HCT116 (cell line): ENCODE measurements at regions not wholly inside any gene's neighbourhood (a gene's known extent, or its start where the extent isn't known, plus 50 kb on each side); places are given as distances from the start of the nearest gene placed in this dataset.

Experiments
- ATAC-seq: fragments of 200-7000 bp; cut with Tn5 transposase; 2 replicates; pipeline ENCODE4 v1.9.1; 2020; ENCODE audit warnings: mild to moderate bottlenecking, moderate library complexity
- BruUV-seq: library from RNA; stranded (reverse); fragments of 400-500 nt; replicated peaks from 2 replicates; lab custom pipeline; 2021; lab: Mats Ljungman, UMichigan
- CTCF ChIA-PET: fragments of 300-600 bp; sonication (Branson Sonifier 250); formaldehyde crosslinking; loops from one replicate; lab custom pipeline; 2021; ENCODE audit warnings: antibody characterized with exemption; lab: Charles Lee
- POLR2A ChIA-PET: fragments of 300-600, 350-600 bp; sonication (Branson Sonifier 250); formaldehyde crosslinking; loops from one replicate; lab custom pipeline; 2021; ENCODE audit warnings: antibody characterized with exemption; lab: Charles Lee
- RAD21 ChIA-PET, 2 experiments: fragments of 300-600 bp; sonication (Branson Sonifier 250); formaldehyde crosslinking; loops; one replicate each; lab custom pipeline; 2023; ENCODE audit warnings: low total read pairs in 2 of 2; ENCODE audit not compliant: uncharacterized antibody in 2 of 2, unreplicated experiment in 2 of 2, low non-redundant PET in 1 of 2; lab: Charles Lee
- DNase-seq: peaks from one replicate; pipeline ENCODE4 v3.0.0-alpha.2; 2010; ENCODE audit warnings: low read depth, low spot score
- H2AFZ ChIP-seq: fragments of 200-600 bp; shearing (Covaris generic), sonication (generic); 2 replicates; pipeline ENCODE4 v1.6.1; 2017; ENCODE audit warnings: low read depth, mixed run types, mixed read lengths, antibody characterized with exemption, low read length; ENCODE audit not compliant: poor library complexity, severe bottlenecking
- H3K27ac ChIP-seq: 2 replicates; pipeline ENCODE4 v1.5.1; 2012; ENCODE audit warnings: low read depth, low read length
- H3K27me3 ChIP-seq: fragments of 200-600 bp; sonication (generic); 2 replicates; pipeline ENCODE4 v1.6.1; 2016; ENCODE audit warnings: mixed run types, low read length, mixed read lengths; ENCODE audit not compliant: insufficient read depth
- H3K36me3 ChIP-seq, 2 experiments: fragments of 200-500 bp in 1 of 2; fragments of 200-600 bp in 1 of 2; sonication (Bioruptor generic) in 1 of 2; sonication (generic) in 1 of 2; 2 replicates each; pipeline versions ENCODE4 v1.5.1 to v1.6.1; 2014 to 2016; ENCODE audit warnings: low read length in 2 of 2, inconsistent platforms in 1 of 2, mixed read lengths in 1 of 2, mixed run types in 1 of 2; ENCODE audit not compliant: insufficient read depth in 2 of 2, control insufficient read depth in 1 of 2
- H3K4me1 ChIP-seq, 2 experiments: fragments of 200-600 bp in 1 of 2; sonication (generic) in 1 of 2; 2 replicates each; pipeline versions ENCODE4 v1.5.1 to v1.6.1; 2012 to 2017; ENCODE audit warnings: low read length in 2 of 2, inconsistent platforms in 1 of 2, mild to moderate bottlenecking in 1 of 2, mixed read lengths in 1 of 2, mixed run types in 1 of 2, moderate library complexity in 1 of 2; ENCODE audit not compliant: insufficient read depth in 2 of 2, control insufficient read depth in 1 of 2
- H3K4me2 ChIP-seq: fragments of 200-600 bp; sonication (generic); 2 replicates; pipeline ENCODE4 v1.6.1; 2017; ENCODE audit warnings: mixed run types, low read length, mixed read lengths
- H3K4me3 ChIP-seq, 2 experiments: fragments of 200-600 bp in 1 of 2; sonication (generic) in 1 of 2; replicated peaks in 1 of 2; 2 replicates each; pipeline ENCODE4 v1.5.1; 2011 to 2016; ENCODE audit warnings: low read length in 2 of 2, control low read depth in 1 of 2, low read depth in 1 of 2, mild to moderate bottlenecking in 1 of 2, mixed read lengths in 1 of 2, mixed run types in 1 of 2
- H3K79me2 ChIP-seq: fragments of 200-600 bp; sonication (generic); 2 replicates; pipeline ENCODE4 v1.6.1; 2017; ENCODE audit warnings: mild to moderate bottlenecking, mixed run types, low read length, moderate library complexity, mixed read lengths; ENCODE audit not compliant: insufficient read depth
- H3K9ac ChIP-seq: fragments of 200-600 bp; sonication (generic); 2 replicates; pipeline ENCODE4 v1.6.1; 2016; ENCODE audit warnings: low read length, mixed read lengths
- H3K9me2 ChIP-seq: fragments of 200-600 bp; sonication (generic), shearing (Covaris generic); 2 replicates; pipeline ENCODE4 v1.6.1; 2017; ENCODE audit warnings: mixed run types, mild to moderate bottlenecking, moderate library complexity; ENCODE audit not compliant: insufficient read depth
- H3K9me3 ChIP-seq, 2 experiments: fragments of 200-500 bp in 1 of 2; fragments of 200-600 bp in 1 of 2; sonication (Bioruptor generic) in 1 of 2; sonication (generic) in 1 of 2; 2 replicates each; pipeline ENCODE4 v1.6.1; 2014 to 2017; ENCODE audit warnings: low read length in 2 of 2, mixed read lengths in 2 of 2, inconsistent platforms in 1 of 2, low read depth in 1 of 2, mild to moderate bottlenecking in 1 of 2, mixed run types in 1 of 2, moderate library complexity in 1 of 2; ENCODE audit not compliant: control insufficient read depth in 1 of 2, insufficient read depth in 1 of 2
- H4K20me1 ChIP-seq: fragments of 200-600 bp; sonication (generic), shearing (Covaris generic); 2 replicates; pipeline ENCODE4 v1.6.1; 2017; ENCODE audit warnings: mixed run types, mild to moderate bottlenecking, moderate library complexity; ENCODE audit not compliant: insufficient read depth
- CEBPB ChIP-seq: IDR thresholded peaks from 2 replicates; pipeline ENCODE4 v1.6.1; 2012; ENCODE audit warnings: low read depth
- EGR1 ChIP-seq: IDR thresholded peaks from 2 replicates; pipeline ENCODE4 v1.6.1; 2012; ENCODE audit warnings: low read depth
- ELF1 ChIP-seq: IDR thresholded peaks from 2 replicates; pipeline ENCODE4 v1.6.1; 2012; ENCODE audit warnings: low read depth, borderline replicate concordance
- EZH2phosphoT487 ChIP-seq: fragments of 200-600 bp; IDR thresholded peaks from 2 replicates; pipeline ENCODE4 v1.6.1; 2018; ENCODE audit warnings: antibody characterized with exemption, borderline replicate concordance
- FOSL1 ChIP-seq: IDR thresholded peaks from 2 replicates; pipeline ENCODE4 v1.6.1; 2012; ENCODE audit warnings: low read depth
- JUND ChIP-seq: IDR thresholded peaks from 2 replicates; pipeline ENCODE4 v1.6.1; 2012
- POLR2AphosphoS5 ChIP-seq: IDR thresholded peaks from 2 replicates; pipeline ENCODE4 v1.6.1; 2011; ENCODE audit warnings: mild to moderate bottlenecking, low read depth, low read length, moderate library complexity
- RAD21 ChIP-seq: IDR thresholded peaks from 2 replicates; pipeline ENCODE4 v1.6.1; 2012; ENCODE audit warnings: low read depth, mild to moderate bottlenecking
- REST ChIP-seq: IDR thresholded peaks from 2 replicates; pipeline ENCODE4 v1.6.1; 2012; ENCODE audit warnings: low read depth
- SIN3A ChIP-seq: IDR thresholded peaks from 2 replicates; pipeline ENCODE4 v1.6.1; 2012; ENCODE audit warnings: low read depth
- TCF7L2 ChIP-seq: IDR thresholded peaks from 2 replicates; pipeline ENCODE4 v1.7.0; 2011; ENCODE audit warnings: borderline replicate concordance, inconsistent platforms; ENCODE audit not compliant: insufficient read depth, insufficient read length; ENCODE audit errors: extremely low read depth
- YY1 ChIP-seq: IDR thresholded peaks from 2 replicates; pipeline ENCODE4 v1.6.1; 2011; ENCODE audit warnings: low read length, low read depth, moderate library complexity, mild to moderate bottlenecking; ENCODE audit not compliant: insufficient replicate concordance; ENCODE audit errors: extremely low read depth
- ZBTB33 ChIP-seq: IDR thresholded peaks from 2 replicates; pipeline ENCODE4 v1.6.1; 2011; ENCODE audit warnings: mild to moderate bottlenecking, low read length, moderate library complexity; ENCODE audit not compliant: insufficient replicate concordance; ENCODE audit errors: extremely low read depth
- ZNF274 ChIP-seq: fragments of 200-500 bp; sonication (Bioruptor generic); IDR thresholded peaks from 2 replicates; pipeline ENCODE4 v1.6.1; 2014; ENCODE audit warnings: mild to moderate bottlenecking, low read depth, low read length, inconsistent platforms
- intact Hi-C: fragments of 100-400 bp; cut with micrococcal nuclease; formaldehyde crosslinking; loops from 2 replicates; pipeline ENCODE4 v1.10.0; 2022
- TF ChIP-seq, protein P1 (sequence below): IDR thresholded peaks from 2 replicates; pipeline ENCODE4 v1.6.1; 2012

GRCh38 chr2:165032559-165032958 lies 77.2 kb upstream of the SLC38A11 start:
- TF ChIP-seq EZH2phosphoT487 (no peak), POLR2AphosphoS5 (no peak), CEBPB (no peak), RAD21 (no peak)
- TF ChIP-seq, protein P1, sequence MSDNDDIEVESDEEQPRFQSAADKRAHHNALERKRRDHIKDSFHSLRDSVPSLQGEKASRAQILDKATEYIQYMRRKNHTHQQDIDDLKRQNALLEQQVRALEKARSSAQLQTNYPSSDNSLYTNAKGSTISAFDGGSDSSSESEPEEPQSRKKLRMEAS, result no peak
- Histone ChIP-seq H3K27ac (no peak overlapping the region), H4K20me1 (no peaks in the 10 kb centered on the region), H3K9me2 (no peaks in the 10 kb centered on the region), H3K4me2 (no peak overlapping the region), H3K9ac (no peak overlapping the region), H2AFZ (no peak overlapping the region), H3K27me3 (peaks cover 7% of the 10 kb centered on the region; the same call in 1 of the 2 replicates), H3K79me2 (no peaks in the 10 kb centered on the region), H3K4me3 (no peak overlapping the region), H3K9me3 (no peaks in the 10 kb centered on the region), H3K36me3 (no peaks in the 10 kb centered on the region), H3K4me1 (no peaks in the 10 kb centered on the region)
- DNase-seq (no peak), ATAC-seq (no peak)
- CTCF ChIA-PET, result no interaction called here
- intact Hi-C loops, result no loop called here
- BruUV-seq, result no TSS peak
- POLR2A ChIA-PET, result no interaction called here
- RAD21 ChIA-PET, result no interaction called here

GRCh38 chr2:165024199-165024598 lies 68.9 kb upstream of the SLC38A11 start:
- Histone ChIP-seq H2AFZ (no peak overlapping the region), H3K9me2 (no peaks in the 10 kb centered on the region), H3K79me2 (no peaks in the 10 kb centered on the region), H3K4me1 (no peaks in the 10 kb centered on the region), H3K27ac (no peak overlapping the region), H3K27me3 (no peaks in the 10 kb centered on the region), H3K4me3 (no peak overlapping the region), H3K9me3 (no peaks in the 10 kb centered on the region), H3K9ac (no peak overlapping the region), H3K36me3 (no peaks in the 10 kb centered on the region), H4K20me1 (no peaks in the 10 kb centered on the region), H3K4me2 (no peak overlapping the region)
- intact Hi-C loops, result no loop called here
- no peak for DNase-seq
- no TSS peak for BruUV-seq
- CTCF ChIA-PET, result no interaction called here
- RAD21 ChIA-PET, result no interaction called here
- no peak for ATAC-seq
- POLR2A ChIA-PET, result no interaction called here
- TF ChIP-seq SIN3A (no peak), EZH2phosphoT487 (no peak), JUND (no peak), TCF7L2 (no peak), YY1 (no peak), ZBTB33 (no peak), FOSL1 (no peak), ZNF274 (no peak), POLR2AphosphoS5 (no peak), CEBPB (no peak), ELF1 (no peak), EGR1 (no peak), REST (no peak)
